ENCODE measurements at regions not wholly inside any gene's neighbourhood (a gene's known extent, or its start where the extent isn't known, plus 50 kb on each side); places are given as distances from the start of the nearest gene placed in this dataset.

GRCh38 chr2:120852200-120852815 lies 116.6 kb downstream of the GLI2 start:
- Mint-ChIP-seq H3K9me3 (ENCODE audit: insufficient read depth) (no peaks in the 10 kb centered on the region), H3K27ac (no peak overlapping the region), H3K4me3 (no peak overlapping the region), H3K4me1 (ENCODE audit: low read depth) (no peaks in the 10 kb centered on the region), H3K27me3 (ENCODE audit: low read depth) (no peaks in the 10 kb centered on the region), H3K36me3 (ENCODE audit: low read depth) (no peaks in the 10 kb centered on the region)
- no peak for ATAC-seq
- POLR2A ChIA-PET = no interaction called here
- DNase-seq = no peak
- CTCF ChIA-PET = no interaction called here

DNA sequence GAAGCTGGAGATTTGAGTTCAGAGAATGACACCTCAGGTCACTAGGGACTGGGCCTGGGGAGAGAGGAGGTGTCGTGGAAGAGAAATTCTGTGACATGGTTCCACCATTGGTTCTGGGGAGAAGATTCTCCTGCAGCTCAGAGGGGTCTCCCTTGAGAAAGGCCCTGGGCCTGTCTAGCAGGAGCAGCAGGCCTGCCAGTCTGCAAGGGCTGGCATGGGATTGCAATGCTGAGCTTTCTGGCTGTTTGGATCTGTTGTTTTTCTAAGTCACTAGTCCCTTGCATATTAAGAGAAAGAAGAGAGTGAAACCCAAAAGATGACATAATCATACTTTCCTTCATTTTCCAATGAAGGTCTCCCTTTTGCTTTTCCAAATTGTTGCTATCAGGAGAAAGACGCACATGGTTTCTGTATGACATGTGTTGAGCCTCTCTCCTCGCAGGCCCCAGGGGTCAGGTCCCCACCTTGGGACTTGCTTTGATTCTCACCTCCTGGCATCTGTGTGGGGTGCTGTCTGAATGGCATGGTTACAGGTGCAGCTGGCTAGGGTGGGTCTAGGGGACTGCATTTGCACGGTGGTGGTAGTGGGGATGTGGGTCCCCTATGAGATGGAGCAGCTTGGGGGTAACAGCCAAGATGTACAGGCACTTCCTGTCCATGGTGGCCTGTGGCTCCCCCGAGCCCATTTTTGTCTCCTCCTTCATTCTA lies 117.8 kb downstream of the GLI2 start:
- ChIA-PET CTCF (no interaction called here), POLR2A (no interaction called here)
- H3K27ac Mint-ChIP-seq = no peak overlapping the region
- no peaks in the 10 kb centered on the region for H3K9me3 Mint-ChIP-seq (ENCODE audit: insufficient read depth)
- H3K4me3 Mint-ChIP-seq = no peak overlapping the region
- H3K27me3 Mint-ChIP-seq (ENCODE audit: low read depth) = no peaks in the 10 kb centered on the region
- no peaks in the 10 kb centered on the region for H3K4me1 Mint-ChIP-seq (ENCODE audit: low read depth)
- DNase-seq (no peak), ATAC-seq (no peak)
- H3K36me3 Mint-ChIP-seq (ENCODE audit: low read depth) = no peaks in the 10 kb centered on the region

- CTCF ChIA-PET = no interaction called here
- no peaks in the 10 kb centered on the region for H3K4me1 Mint-ChIP-seq (ENCODE audit: low read depth)
- no peaks in the 10 kb centered on the region for H3K36me3 Mint-ChIP-seq (ENCODE audit: low read depth)
- H3K27ac Mint-ChIP-seq = no peak overlapping the region
- no peak for DNase-seq
- H3K27me3 Mint-ChIP-seq (ENCODE audit: low read depth) = no peaks in the 10 kb centered on the region
- no peak overlapping the region for H3K4me3 Mint-ChIP-seq
- no peak for ATAC-seq
- POLR2A ChIA-PET = no interaction called here
- H3K9me3 Mint-ChIP-seq (ENCODE audit: insufficient read depth) = no peaks in the 10 kb centered on the region
Measured at GRCh38 chr2:120854014-120854620, 118.4 kb downstream of the GLI2 start.

DNA sequence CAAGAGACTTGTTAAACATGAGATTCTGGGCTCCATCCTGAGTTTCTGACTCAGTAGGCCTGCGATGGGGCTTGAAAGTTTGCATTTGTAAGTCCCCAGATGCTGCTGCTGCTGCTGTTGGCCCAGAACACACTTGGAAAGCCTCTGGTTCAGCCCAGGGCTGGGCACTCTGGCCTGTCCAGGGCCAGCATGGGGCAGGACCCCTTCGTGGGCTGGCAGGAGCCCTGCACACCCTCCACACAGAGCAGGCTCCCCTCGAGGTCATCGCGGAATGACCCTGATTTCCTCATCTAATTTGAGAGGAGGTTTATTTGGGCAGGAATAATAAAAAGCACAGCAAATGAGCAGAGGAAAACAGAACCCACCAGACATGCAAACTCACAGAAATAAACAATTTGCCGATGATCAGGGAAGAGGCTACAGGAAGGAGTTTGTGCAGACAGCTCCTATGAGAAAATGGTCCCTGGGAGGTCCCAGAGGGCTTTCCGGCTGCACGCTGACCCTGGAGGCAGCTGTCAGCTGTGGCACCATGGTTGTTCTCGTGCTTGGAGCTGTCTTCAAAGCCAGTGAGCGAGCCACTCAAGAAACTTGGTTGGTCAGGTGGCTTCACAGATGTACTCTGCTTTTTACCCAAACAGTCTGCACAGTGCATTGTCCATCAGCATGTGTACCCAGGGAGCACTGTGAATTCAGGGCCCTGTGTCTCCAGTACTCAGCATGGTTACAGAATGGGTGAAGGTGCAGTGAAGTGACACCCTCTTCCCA lies 119.3 kb downstream of the GLI2 start:
- Mint-ChIP-seq H3K9me3 (ENCODE audit: insufficient read depth) (no peaks in the 10 kb centered on the region), H3K36me3 (ENCODE audit: low read depth) (no peaks in the 10 kb centered on the region), H3K4me3 (no peak overlapping the region), H3K27ac (no peak overlapping the region), H3K4me1 (ENCODE audit: low read depth) (no peaks in the 10 kb centered on the region), H3K27me3 (ENCODE audit: low read depth) (no peaks in the 10 kb centered on the region)
- CTCF ChIA-PET = no interaction called here
- ATAC-seq (no peak), DNase-seq (no peak)
- POLR2A ChIA-PET = no interaction called here

- Mint-ChIP-seq H3K27ac (no peak overlapping the region), H3K36me3 (ENCODE audit: low read depth) (no peaks in the 10 kb centered on the region), H3K4me3 (no peak overlapping the region), H3K4me1 (ENCODE audit: low read depth) (no peaks in the 10 kb centered on the region), H3K9me3 (ENCODE audit: insufficient read depth) (no peaks in the 10 kb centered on the region), H3K27me3 (ENCODE audit: low read depth) (no peaks in the 10 kb centered on the region)
- ChIA-PET CTCF (no interaction called here), POLR2A (no interaction called here)
- ATAC-seq = no peak
- no peak for DNase-seq
Measured at GRCh38 chr2:120855855-120856405, 120.3 kb downstream of the GLI2 start.

DNA sequence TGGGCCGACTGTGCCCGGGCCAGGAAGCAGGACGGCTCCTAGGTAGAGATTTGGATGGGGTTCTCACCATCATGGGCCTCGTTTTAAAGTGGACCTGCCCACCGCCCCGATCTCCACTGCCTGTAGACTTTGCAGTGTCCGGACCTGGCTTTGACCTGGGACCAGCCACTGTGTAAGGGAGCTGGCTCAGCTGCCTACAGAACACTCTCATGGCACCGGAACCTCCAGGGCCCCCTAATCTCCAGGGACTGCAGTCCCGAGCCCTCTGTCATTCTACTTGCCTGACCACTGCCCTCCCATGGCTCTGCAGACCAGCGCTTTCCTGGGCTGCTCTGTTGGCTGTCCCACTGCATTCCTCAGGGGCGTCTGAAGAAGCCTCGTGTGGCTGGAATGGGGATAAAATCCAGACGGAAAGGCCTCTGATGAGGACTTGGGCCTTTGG lies 120.8 kb downstream of the GLI2 start:
- ChIA-PET CTCF (no interaction called here), POLR2A (no interaction called here)
- H3K4me1 Mint-ChIP-seq (ENCODE audit: low read depth) = no peaks in the 10 kb centered on the region
- no peak overlapping the region for H3K27ac Mint-ChIP-seq
- H3K4me3 Mint-ChIP-seq = no peak overlapping the region
- DNase-seq = no peak
- no peak for ATAC-seq
- no peaks in the 10 kb centered on the region for H3K9me3 Mint-ChIP-seq (ENCODE audit: insufficient read depth)
- no peaks in the 10 kb centered on the region for H3K36me3 Mint-ChIP-seq (ENCODE audit: low read depth)
- H3K27me3 Mint-ChIP-seq (ENCODE audit: low read depth) = no peaks in the 10 kb centered on the region

DNA sequence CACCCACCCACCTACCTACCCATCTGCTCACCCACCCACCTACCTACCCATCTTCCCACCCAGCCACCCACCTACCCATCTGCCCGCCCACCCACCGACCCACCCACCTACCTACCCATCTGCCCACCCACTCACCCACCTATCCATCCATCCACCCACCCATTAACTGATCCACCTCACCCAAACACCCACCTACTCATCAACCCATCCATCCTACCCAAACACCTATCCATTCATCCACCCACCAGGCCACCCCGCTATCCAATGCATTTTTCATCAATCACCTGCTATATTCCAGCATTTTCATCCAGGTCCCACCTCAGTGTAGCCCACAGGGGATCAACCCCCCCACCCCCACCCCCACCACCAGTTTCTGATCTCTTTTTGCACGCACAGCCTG lies 121.8 kb downstream of the GLI2 start:
- no peaks in the 10 kb centered on the region for H3K27me3 Mint-ChIP-seq (ENCODE audit: low read depth)
- POLR2A ChIA-PET = no interaction called here
- H3K9me3 Mint-ChIP-seq (ENCODE audit: insufficient read depth) = no peaks in the 10 kb centered on the region
- no peak overlapping the region for H3K27ac Mint-ChIP-seq
- no peaks in the 10 kb centered on the region for H3K4me1 Mint-ChIP-seq (ENCODE audit: low read depth)
- ATAC-seq (no peak), DNase-seq (no peak)
- no peak overlapping the region for H3K4me3 Mint-ChIP-seq
- CTCF ChIA-PET = no interaction called here
- H3K36me3 Mint-ChIP-seq (ENCODE audit: low read depth) = no peaks in the 10 kb centered on the region

DNA sequence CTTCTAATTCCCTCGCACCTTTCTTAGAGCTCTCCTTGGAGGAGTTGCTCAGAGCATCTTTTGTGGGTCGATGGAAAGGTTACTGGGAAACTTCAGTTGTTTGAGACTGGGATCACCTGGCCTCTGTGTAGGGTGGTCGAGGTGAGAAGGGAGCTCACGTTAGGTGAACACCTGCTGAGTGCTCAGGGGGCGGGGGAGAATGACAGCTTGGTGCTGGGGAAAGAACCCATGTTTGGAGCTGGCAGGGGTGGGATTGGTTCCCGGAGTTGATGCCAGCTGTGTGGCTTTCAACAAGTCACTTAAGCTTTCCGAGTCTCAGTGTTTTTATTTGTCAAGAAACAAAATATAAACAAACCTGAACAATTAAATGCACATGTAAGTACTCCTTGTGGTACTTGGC lies 122.3 kb downstream of the GLI2 start:
- no peaks in the 10 kb centered on the region for H3K4me1 Mint-ChIP-seq (ENCODE audit: low read depth)
- no peak overlapping the region for H3K27ac Mint-ChIP-seq
- no peaks in the 10 kb centered on the region for H3K27me3 Mint-ChIP-seq (ENCODE audit: low read depth)

GRCh38 chr2:120858361-120859106 lies 122.9 kb downstream of the GLI2 start:
- no peaks in the 10 kb centered on the region for H3K4me1 Mint-ChIP-seq (ENCODE audit: low read depth)
- no peaks in the 10 kb centered on the region for H3K27me3 Mint-ChIP-seq (ENCODE audit: low read depth)
- H3K9me3 Mint-ChIP-seq (ENCODE audit: insufficient read depth) = no peaks in the 10 kb centered on the region
- H3K27ac Mint-ChIP-seq = no peak overlapping the region
- DNase-seq = no peak
- no peaks in the 10 kb centered on the region for H3K36me3 Mint-ChIP-seq (ENCODE audit: low read depth)
- POLR2A ChIA-PET = no interaction called here
- no peak overlapping the region for H3K4me3 Mint-ChIP-seq
- no peak for ATAC-seq
- CTCF ChIA-PET = no interaction called here

More for the DNA sequence above, 122.3 kb downstream of the GLI2 start:
- Mint-ChIP-seq H3K36me3 (ENCODE audit: low read depth) (no peaks in the 10 kb centered on the region), H3K4me3 (no peak overlapping the region), H3K9me3 (ENCODE audit: insufficient read depth) (no peaks in the 10 kb centered on the region)
- ATAC-seq (no peak), DNase-seq (no peak)
- POLR2A ChIA-PET = no interaction called here
- CTCF ChIA-PET = no interaction called here

GRCh38 chr2:120859128-120859527 lies 123.5 kb downstream of the GLI2 start:
- Mint-ChIP-seq H3K36me3 (ENCODE audit: low read depth) (no peaks in the 10 kb centered on the region), H3K27ac (no peak overlapping the region), H3K9me3 (ENCODE audit: insufficient read depth) (no peaks in the 10 kb centered on the region), H3K4me3 (no peak overlapping the region), H3K4me1 (ENCODE audit: low read depth) (no peaks in the 10 kb centered on the region), H3K27me3 (ENCODE audit: low read depth) (no peaks in the 10 kb centered on the region)
- DNase-seq (no peak), ATAC-seq (no peak)
- POLR2A ChIA-PET = no interaction called here
- CTCF ChIA-PET = no interaction called here

DNA sequence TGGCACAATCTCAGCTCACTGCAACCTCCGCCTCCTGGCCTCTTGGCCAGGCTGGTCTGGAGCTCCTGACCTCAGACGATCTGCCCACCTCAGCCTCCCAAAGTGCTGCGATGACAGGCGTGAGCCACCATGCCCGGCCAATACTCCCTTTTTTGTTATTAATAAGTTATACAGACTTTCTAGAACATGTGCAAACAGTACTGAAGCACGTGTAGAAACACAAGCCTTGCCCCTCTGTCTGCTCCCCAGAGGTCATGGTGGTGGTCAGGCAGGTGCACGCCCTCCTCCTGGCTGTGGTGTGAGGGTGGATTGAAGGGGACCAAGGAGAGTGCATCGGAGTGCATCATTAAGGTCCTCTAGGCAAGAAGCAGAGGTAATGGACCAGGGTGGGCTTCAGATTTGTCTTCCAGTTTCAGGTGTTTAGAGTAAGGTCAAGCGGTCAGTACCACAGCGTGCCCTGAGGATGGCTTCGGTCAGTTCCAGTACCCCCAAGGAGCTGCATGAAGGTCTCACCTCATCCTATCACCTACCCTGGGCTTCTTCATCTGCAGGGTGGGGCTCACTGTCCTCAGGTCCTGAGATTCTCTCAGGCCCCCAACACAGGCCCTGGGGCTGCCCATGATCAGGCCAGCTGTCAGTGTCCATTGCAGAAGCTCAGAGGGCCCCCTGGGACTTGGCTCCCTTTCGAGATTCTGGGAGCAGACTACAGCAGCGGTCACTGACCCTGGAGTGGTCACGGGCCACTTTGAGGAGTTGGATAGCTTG lies 124.3 kb downstream of the GLI2 start:
- POLR2A ChIA-PET = no interaction called here
- Mint-ChIP-seq H3K9me3 (ENCODE audit: insufficient read depth) (no peaks in the 10 kb centered on the region), H3K27ac (no peak overlapping the region)

More for the DNA sequence above, 124.3 kb downstream of the GLI2 start:
- no peaks in the 10 kb centered on the region for H3K36me3 Mint-ChIP-seq (ENCODE audit: low read depth)
- H3K27me3 Mint-ChIP-seq (ENCODE audit: low read depth) = no peaks in the 10 kb centered on the region
- H3K4me3 Mint-ChIP-seq = no peak overlapping the region
- ATAC-seq (no peak), DNase-seq (no peak)
- CTCF ChIA-PET = no interaction called here
- no peaks in the 10 kb centered on the region for H3K4me1 Mint-ChIP-seq (ENCODE audit: low read depth)
